Esophagus muscularis mucosa (tissue), 4 donors: ENCODE measurements at regions not wholly inside any gene's neighbourhood (a gene's known extent, or its start where the extent isn't known, plus 50 kb on each side); places are given as distances from the start of the nearest gene placed in this dataset.

Experiments
- DNase-seq: peaks from one replicate; pipeline ENCODE4 v3.0.0-alpha.2; 2017; ENCODE audit errors: extremely low spot score
- H3K27ac ChIP-seq, 4 donors: fragments of 200-600 bp; sonication (generic); replicated peaks in 1 of 4; 1 replicate in 3 of 4; 2 replicates in 1 of 4; pipeline ENCODE4 v1.5.1; 2016 to 2019; ENCODE audit warnings: mild to moderate bottlenecking in 1 of 4
- H3K27me3 ChIP-seq, 4 donors: fragments of 200-600 bp; sonication (generic); one replicate each; pipeline versions ENCODE4 v1.5.1 to v1.6.0; 2016 to 2019
- H3K36me3 ChIP-seq, 4 donors: fragments of 200-600 bp; sonication (generic); one replicate each; pipeline ENCODE4 v1.5.1; 2016 to 2019
- H3K4me1 ChIP-seq, 4 donors: fragments of 200-600 bp; sonication (generic); one replicate each; pipeline ENCODE4 v1.5.1; 2016 to 2019
- H3K4me3 ChIP-seq, 4 donors: fragments of 200-600 bp; sonication (generic); 1 replicate in 2 of 4; 2 replicates in 2 of 4; pipeline ENCODE4 v1.5.1; 2016 to 2019; ENCODE audit warnings: mild to moderate bottlenecking in 4 of 4, moderate library complexity in 1 of 4
- H3K9me3 ChIP-seq, 4 donors: fragments of 200-600 bp; sonication (generic); 1 replicate in 3 of 4; 2 replicates in 1 of 4; pipeline ENCODE4 v1.5.1; 2016 to 2019
- EP300 ChIP-seq: sonication (generic); formaldehyde crosslinking; IDR thresholded peaks from one replicate; pipeline ENCODE4 v1.6.1; 2017; ENCODE audit warnings: antibody characterized with exemption
- POLR2A ChIP-seq: fragments of 450-650 bp; IDR thresholded peaks from one replicate; pipeline ENCODE4 v1.6.1; 2017; ENCODE audit warnings: antibody characterized with exemption, moderate library complexity, mild to moderate bottlenecking, low read depth
- POLR2AphosphoS5 ChIP-seq, 2 donors: sonication (generic); formaldehyde crosslinking; IDR thresholded peaks; one replicate each; pipeline ENCODE4 v1.6.1; 2017; ENCODE audit warnings: antibody characterized with exemption in 2 of 2
- WGBS: methylation state at CpG from one replicate; pipeline ENCODE4 v1.1.5; 2018; 5-methylcytosine and 5-hydroxymethylcytosine counted together
- intact Hi-C: fragments of 100-400 bp; cut with DNase I; formaldehyde crosslinking; loops from one replicate; pipeline ENCODE4 v1.15.1; 2023
- TF ChIP-seq, protein P1 (sequence below), 3 experiments: fragments of 200-600 bp in 2 of 3; fragments of 450-650 bp in 1 of 3; sonication (generic) in 2 of 3; IDR thresholded peaks; one replicate each; pipeline ENCODE4 v1.5.1; 2017 to 2019; ENCODE audit warnings: antibody characterized with exemption in 3 of 3, mild to moderate bottlenecking in 2 of 3, moderate library complexity in 1 of 3

DNA sequence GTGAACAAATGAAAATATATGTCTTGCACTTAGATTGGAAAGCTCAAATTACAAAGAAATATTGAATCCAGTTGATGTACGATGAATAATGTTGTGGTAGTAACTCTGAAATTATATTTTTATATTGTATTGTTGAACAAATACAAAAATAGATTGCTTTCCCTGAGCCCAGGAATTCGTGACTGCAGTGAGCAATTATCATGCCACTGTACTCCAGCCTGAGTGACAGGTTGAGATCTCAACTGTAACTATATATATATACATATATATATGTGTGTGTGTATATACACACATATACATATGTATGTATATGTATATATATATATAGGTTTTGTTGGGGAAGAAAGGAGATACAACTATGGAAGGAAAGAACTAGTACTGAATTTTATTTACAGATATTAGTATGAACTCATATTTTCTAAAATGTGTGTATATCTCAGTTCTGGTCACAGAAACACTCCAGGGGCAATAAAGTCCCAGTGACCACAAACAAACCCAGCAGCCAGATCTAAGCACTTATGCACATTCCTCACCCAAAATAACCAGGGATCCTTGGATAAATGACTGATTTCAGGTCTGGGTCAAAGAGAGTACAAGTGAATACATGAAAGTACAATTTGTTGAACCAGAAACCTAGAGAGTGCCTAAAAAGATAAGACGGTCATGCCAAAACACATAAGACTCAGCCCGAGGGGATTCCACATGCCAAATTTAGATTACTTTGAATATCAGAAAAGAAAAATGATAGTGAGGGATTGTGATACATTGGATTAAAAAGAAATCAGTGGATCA, 146.3 kb downstream of the TMX3 start:
- WGBS = 69% methylated on average over 4 of the region's 4 CpGs
- intact Hi-C loops = no loop called here

DNA sequence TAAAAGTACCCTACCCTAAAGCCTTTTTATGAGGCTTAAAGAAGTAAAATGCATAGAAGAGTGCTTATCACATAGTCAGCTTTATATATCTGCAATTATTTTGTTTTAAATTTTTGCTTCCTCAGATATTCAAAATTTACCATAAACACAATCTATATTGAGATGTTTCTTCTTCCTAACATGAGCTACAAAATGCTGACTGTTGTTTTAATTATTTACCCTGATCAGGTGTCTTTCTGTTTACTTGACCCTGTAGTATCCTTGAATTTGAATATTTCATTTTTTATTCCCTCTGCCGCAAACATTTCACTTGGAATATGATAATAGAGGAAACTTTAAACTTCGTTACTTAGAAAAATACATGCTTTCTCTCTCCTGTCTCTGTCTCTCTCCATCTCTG, 147.9 kb downstream of the TMX3 start:
- intact Hi-C loops = no loop called here
- Histone ChIP-seq H3K9me3 (peaks cover 0 to 3% (median 0%) of the 10 kb centered on the region in 4 donors), H3K4me3 (no peak overlapping the region), H3K27ac (no peak overlapping the region), H3K4me1 (no peaks in the 10 kb centered on the region), H3K27me3 (no peaks in the 10 kb centered on the region), H3K36me3 (no peaks in the 10 kb centered on the region)
- no peak for DNase-seq
- TF ChIP-seq, protein P1, sequence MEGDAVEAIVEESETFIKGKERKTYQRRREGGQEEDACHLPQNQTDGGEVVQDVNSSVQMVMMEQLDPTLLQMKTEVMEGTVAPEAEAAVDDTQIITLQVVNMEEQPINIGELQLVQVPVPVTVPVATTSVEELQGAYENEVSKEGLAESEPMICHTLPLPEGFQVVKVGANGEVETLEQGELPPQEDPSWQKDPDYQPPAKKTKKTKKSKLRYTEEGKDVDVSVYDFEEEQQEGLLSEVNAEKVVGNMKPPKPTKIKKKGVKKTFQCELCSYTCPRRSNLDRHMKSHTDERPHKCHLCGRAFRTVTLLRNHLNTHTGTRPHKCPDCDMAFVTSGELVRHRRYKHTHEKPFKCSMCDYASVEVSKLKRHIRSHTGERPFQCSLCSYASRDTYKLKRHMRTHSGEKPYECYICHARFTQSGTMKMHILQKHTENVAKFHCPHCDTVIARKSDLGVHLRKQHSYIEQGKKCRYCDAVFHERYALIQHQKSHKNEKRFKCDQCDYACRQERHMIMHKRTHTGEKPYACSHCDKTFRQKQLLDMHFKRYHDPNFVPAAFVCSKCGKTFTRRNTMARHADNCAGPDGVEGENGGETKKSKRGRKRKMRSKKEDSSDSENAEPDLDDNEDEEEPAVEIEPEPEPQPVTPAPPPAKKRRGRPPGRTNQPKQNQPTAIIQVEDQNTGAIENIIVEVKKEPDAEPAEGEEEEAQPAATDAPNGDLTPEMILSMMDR (IDR thresholded peaks at IDR 0.05) = no peak
- TF ChIP-seq EP300 = no peak
- no peak for TF ChIP-seq POLR2AphosphoS5 (IDR thresholded peaks at IDR 0.05)
- no peak for TF ChIP-seq POLR2A
- 95% methylated on average over 2 of the region's 2 CpGs for WGBS

More for the DNA sequence above, 146.3 kb downstream of the TMX3 start:
- no peak for DNase-seq
- Histone ChIP-seq H3K4me1 (no peaks in the 10 kb centered on the region), H3K27ac (no peak overlapping the region), H3K27me3 (no peaks in the 10 kb centered on the region), H3K36me3 (no peaks in the 10 kb centered on the region), H3K4me3 (no peak overlapping the region), H3K9me3 (peaks cover 0 to 7% (median 0%) of the 10 kb centered on the region in 4 donors)
- TF ChIP-seq EP300 (no peak), POLR2A (no peak), POLR2AphosphoS5 (IDR thresholded peaks at IDR 0.05) (no peak)
- TF ChIP-seq, protein P1 (IDR thresholded peaks at IDR 0.05) = no peak

DNA sequence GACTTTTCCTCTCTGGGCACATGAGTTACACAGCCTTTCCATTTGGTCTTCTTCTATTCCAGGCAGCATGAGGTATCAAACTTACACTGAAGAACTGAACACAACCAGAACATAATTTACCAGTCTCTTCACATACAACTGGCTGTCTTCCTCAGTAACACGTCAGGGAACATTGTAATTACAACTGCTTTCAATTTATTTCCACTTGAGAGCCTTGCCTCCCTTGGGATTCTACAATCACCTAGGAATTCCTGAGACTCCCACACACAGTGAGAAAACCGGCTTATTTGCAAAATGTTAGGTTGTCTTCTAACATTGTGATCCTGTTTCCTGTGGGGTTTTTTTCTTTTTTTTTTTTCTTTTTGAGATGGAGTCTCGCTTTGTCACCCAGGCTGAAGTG, 149.9 kb downstream of the TMX3 start:
- H3K27me3 ChIP-seq = no peaks in the 10 kb centered on the region
- H3K36me3 ChIP-seq = no peaks in the 10 kb centered on the region
- no peaks in the 10 kb centered on the region for H3K4me1 ChIP-seq
- TF ChIP-seq, protein P1 (IDR thresholded peaks at IDR 0.05) = no peak
- TF ChIP-seq EP300 (no peak), POLR2A (no peak), POLR2AphosphoS5 (IDR thresholded peaks at IDR 0.05) (no peak)
- DNase-seq = no peak
- no peaks in the 10 kb centered on the region for H3K9me3 ChIP-seq
- no peak overlapping the region for H3K4me3 ChIP-seq
- WGBS = 72% methylated on average over 3 of the region's 3 CpGs
- H3K27ac ChIP-seq = no peak overlapping the region
- intact Hi-C loops = no loop called here

DNA sequence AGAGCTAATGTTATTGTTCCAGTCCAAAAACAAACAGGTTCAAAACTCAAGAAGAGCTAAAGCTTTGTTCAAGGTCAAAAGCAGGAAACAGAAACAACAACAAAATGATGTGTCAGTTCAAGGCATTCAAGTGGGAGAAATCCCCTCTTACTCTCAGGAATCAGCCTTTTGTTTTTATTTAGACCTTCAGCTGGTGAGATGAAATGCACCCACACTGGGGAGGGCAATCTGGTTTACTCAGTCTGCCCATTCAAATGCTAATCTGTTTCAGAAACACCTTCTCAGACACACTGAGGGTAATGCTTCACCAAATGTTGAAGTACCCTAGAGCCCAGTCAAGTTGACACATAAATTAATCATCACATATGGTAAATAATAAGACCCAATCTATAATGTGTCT, 150.6 kb downstream of the TMX3 start:
- no peaks in the 10 kb centered on the region for H3K9me3 ChIP-seq
- no peaks in the 10 kb centered on the region for H3K4me1 ChIP-seq
- TF ChIP-seq EP300 (no peak), POLR2AphosphoS5 (IDR thresholded peaks at IDR 0.05) (no peak), POLR2A (no peak)
- TF ChIP-seq, protein P1 (IDR thresholded peaks at IDR 0.05) = no peak
- no peak overlapping the region for H3K4me3 ChIP-seq
- no peaks in the 10 kb centered on the region for H3K36me3 ChIP-seq
- DNase-seq = no peak
- no peaks in the 10 kb centered on the region for H3K27me3 ChIP-seq
- H3K27ac ChIP-seq = no peak overlapping the region
- intact Hi-C loops = no loop called here

DNA sequence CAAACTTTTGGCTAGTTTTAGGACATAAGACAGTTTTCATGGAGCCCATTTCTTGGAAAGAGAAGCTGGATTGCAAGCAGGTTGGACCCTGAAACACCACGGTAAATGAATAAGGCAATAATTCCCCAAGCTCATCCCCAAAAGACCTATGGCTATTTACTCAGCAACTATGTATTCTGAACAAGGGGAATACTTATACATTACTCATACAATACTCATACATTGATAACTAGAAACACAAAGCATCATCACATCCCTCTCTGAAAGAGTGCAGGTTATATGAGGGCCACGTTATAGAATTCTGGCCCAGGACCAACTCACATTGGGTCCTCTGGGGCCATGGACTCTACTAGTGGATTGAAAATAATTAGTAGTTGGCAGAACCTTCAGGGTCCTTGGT, 154.8 kb downstream of the TMX3 start:
- Histone ChIP-seq H3K36me3 (no peaks in the 10 kb centered on the region), H3K9me3 (no peaks in the 10 kb centered on the region), H3K4me3 (no peak overlapping the region), H3K27ac (no peak overlapping the region), H3K27me3 (no peaks in the 10 kb centered on the region), H3K4me1 (no peaks in the 10 kb centered on the region)
- TF ChIP-seq POLR2AphosphoS5 (IDR thresholded peaks at IDR 0.05) = no peak
- TF ChIP-seq EP300 = no peak
- no peak for TF ChIP-seq POLR2A
- intact Hi-C loops = no loop called here
- no peak for DNase-seq
- 86% methylated on average over 2 of the region's 2 CpGs for WGBS
